Mesendoderm (in vitro differentiated cells): ENCODE measurements at regions not wholly inside any gene's neighbourhood (a gene's known extent, or its start where the extent isn't known, plus 50 kb on each side); places are given as distances from the start of the nearest gene placed in this dataset.

Experiments used
- DNase-seq: peaks from one replicate; pipeline ENCODE4 v3.0.0; 2013
- H2AK5ac ChIP-seq: 2 replicates; pipeline ENCODE4 v1.6.1; 2013; ENCODE audit warnings: low read length, inconsistent platforms
- H2BK120ac ChIP-seq: 2 replicates; pipeline ENCODE4 v1.6.1; 2013; ENCODE audit warnings: low read depth, mild to moderate bottlenecking, low read length, moderate library complexity, mixed read lengths
- H2BK15ac ChIP-seq: replicated peaks from 2 replicates; pipeline ENCODE4 v1.6.1; 2013; ENCODE audit warnings: low read depth, mild to moderate bottlenecking, moderate library complexity
- H2BK5ac ChIP-seq: 2 replicates; pipeline ENCODE4 v1.6.1; 2013; ENCODE audit warnings: low read length, inconsistent platforms
- H3K18ac ChIP-seq: 2 replicates; pipeline ENCODE4 v1.6.1; 2013; ENCODE audit warnings: mild to moderate bottlenecking, low read length, mixed read lengths
- H3K23ac ChIP-seq: one replicate; pipeline ENCODE4 v1.6.1; 2013; ENCODE audit warnings: low read length
- H3K27ac ChIP-seq: 2 replicates; pipeline ENCODE4 v1.5.1; 2013; ENCODE audit warnings: low read depth, mild to moderate bottlenecking, inconsistent platforms, low read length, moderate library complexity
- H3K27me3 ChIP-seq: 2 replicates; pipeline ENCODE4 v1.6.1; 2013; ENCODE audit warnings: low read length, control low read depth, mild to moderate bottlenecking, inconsistent platforms; ENCODE audit not compliant: insufficient read depth, poor library complexity
- H3K36me3 ChIP-seq: 2 replicates; pipeline ENCODE4 v1.6.1; 2013; ENCODE audit warnings: low read length, inconsistent platforms; ENCODE audit not compliant: control insufficient read depth, insufficient read depth
- H3K4ac ChIP-seq: one replicate; pipeline ENCODE4 v1.6.1; 2013; ENCODE audit warnings: low read depth, mild to moderate bottlenecking, low read length, moderate library complexity
- H3K4me1 ChIP-seq: 2 replicates; pipeline ENCODE4 v1.6.1; 2013; ENCODE audit warnings: low read depth, low read length, inconsistent platforms; ENCODE audit not compliant: control insufficient read depth
- H3K4me2 ChIP-seq: 2 replicates; pipeline ENCODE4 v1.6.1; 2013; ENCODE audit warnings: low read length
- H3K4me3 ChIP-seq: 2 replicates; pipeline ENCODE4 v1.5.1; 2013; ENCODE audit warnings: mild to moderate bottlenecking, low read length
- H3K56ac ChIP-seq: one replicate; pipeline ENCODE4 v1.6.1; 2013; ENCODE audit warnings: low read length
- H3K79me1 ChIP-seq: 2 replicates; pipeline ENCODE4 v1.6.1; 2013; ENCODE audit warnings: low read length, inconsistent platforms
- H3K79me2 ChIP-seq: 2 replicates; pipeline ENCODE4 v1.6.1; 2013; ENCODE audit warnings: mild to moderate bottlenecking, low read length; ENCODE audit not compliant: control insufficient read depth, insufficient read depth
- H3K9ac ChIP-seq: 2 replicates; pipeline ENCODE4 v1.6.1; 2013; ENCODE audit warnings: low read length, inconsistent platforms
- H4K5ac ChIP-seq: one replicate; pipeline ENCODE4 v1.6.1; 2013; ENCODE audit warnings: low read length
- H4K8ac ChIP-seq: one replicate; pipeline ENCODE4 v1.6.1; 2013; ENCODE audit warnings: low read depth, mild to moderate bottlenecking, control low read depth, low read length, moderate library complexity
- WGBS: extraction: QIAGEN DNeasy Blood & Tissue Kit; methylation state at CpG from one replicate; pipeline ENCODE4 v1.1.7; 2013; ENCODE audit warnings: low lambda C conversion rate, missing lambda C conversion rate; ENCODE audit not compliant: insufficient coverage; ENCODE audit errors: extremely low coverage; 5-methylcytosine and 5-hydroxymethylcytosine counted together

GRCh38 chr4:116847616-116848015, 237.8 kb downstream of the TRAM1L1 start:
- no peak overlapping the region for H3K4me3 ChIP-seq

DNA sequence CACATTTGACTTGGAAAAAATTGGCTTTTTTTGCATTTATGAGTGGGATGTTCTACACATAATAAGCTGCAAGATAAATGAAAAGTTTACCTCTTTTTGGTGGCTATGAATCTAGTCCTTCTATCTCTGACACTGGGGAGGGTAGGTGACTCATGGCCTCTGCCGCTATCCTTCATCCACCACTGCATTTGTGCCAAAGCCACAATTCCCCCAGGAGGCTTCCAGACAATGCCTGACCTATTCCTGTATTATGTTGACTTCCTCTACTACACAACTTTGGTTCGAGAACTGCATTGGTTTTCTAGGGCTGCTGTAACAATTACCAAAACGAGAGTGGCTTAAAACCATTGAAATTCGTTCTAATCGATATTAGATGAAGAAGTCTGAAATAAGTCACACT, 245.6 kb downstream of the TRAM1L1 start:
- H3K79me2 ChIP-seq, result no peaks in the 10 kb centered on the region
- no peaks in the 10 kb centered on the region for H3K36me3 ChIP-seq
- H3K23ac ChIP-seq, result no peak overlapping the region
- no peak overlapping the region for H2BK5ac ChIP-seq
- H3K18ac ChIP-seq, result no peak overlapping the region
- no peaks in the 10 kb centered on the region for H3K27me3 ChIP-seq
- H3K79me1 ChIP-seq, result no peaks in the 10 kb centered on the region
- no peak overlapping the region for H3K4ac ChIP-seq
- H3K4me1 ChIP-seq, result peaks cover 3% of the 10 kb centered on the region
- H4K5ac ChIP-seq, result no peak overlapping the region
- H3K9ac ChIP-seq, result no peak overlapping the region
- H4K8ac ChIP-seq, result no peak overlapping the region
- WGBS, result no CpG with 5 or more reads among the region's 5 CpGs
- H3K4me2 ChIP-seq, result no peak overlapping the region
- H3K27ac ChIP-seq, result no peak overlapping the region
- no peak overlapping the region for H2AK5ac ChIP-seq
- H2BK120ac ChIP-seq, result no peak overlapping the region
- no peak overlapping the region for H2BK15ac ChIP-seq
- DNase-seq, result no peak
- H3K4me3 ChIP-seq, result no peak overlapping the region
- H3K56ac ChIP-seq, result no peak overlapping the region

More at GRCh38 chr4:116847616-116848015, 237.8 kb downstream of the TRAM1L1 start:
- DNase-seq, result no peak
- Histone ChIP-seq H4K8ac (no peak overlapping the region), H2BK15ac (no peak overlapping the region), H2BK5ac (no peak overlapping the region), H2AK5ac (no peak overlapping the region), H4K5ac (no peak overlapping the region), H3K4me2 (no peak overlapping the region), H2BK120ac (no peak overlapping the region), H3K27me3 (no peaks in the 10 kb centered on the region), H3K18ac (no peak overlapping the region), H3K27ac (no peak overlapping the region), H3K23ac (no peak overlapping the region), H3K56ac (no peak overlapping the region), H3K9ac (no peak overlapping the region), H3K79me1 (no peaks in the 10 kb centered on the region), H3K4me1 (no peaks in the 10 kb centered on the region), H3K36me3 (no peaks in the 10 kb centered on the region), H3K4ac (no peak overlapping the region), H3K79me2 (no peaks in the 10 kb centered on the region)
- no CpG with 5 or more reads among the region's 2 CpGs for WGBS

DNA sequence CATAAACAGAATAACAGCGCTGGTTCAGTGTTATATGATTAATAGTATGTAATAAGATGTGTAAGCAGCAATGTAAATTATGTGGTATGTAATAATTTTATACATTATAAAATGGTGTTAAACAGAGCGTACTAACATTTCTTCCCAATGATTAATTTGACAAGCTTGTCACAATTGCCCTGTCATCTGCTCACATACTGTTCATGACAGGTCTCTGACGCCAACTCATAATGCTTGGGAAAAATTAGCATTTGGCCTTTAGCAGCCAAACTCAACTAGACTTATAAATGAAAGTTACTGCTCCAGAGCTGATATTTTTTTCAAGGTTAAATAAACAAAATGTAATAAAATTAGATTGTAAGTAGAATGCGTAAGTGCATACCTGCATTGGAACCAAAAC, 246.8 kb downstream of the TRAM1L1 start:
- Histone ChIP-seq H3K79me1 (no peaks in the 10 kb centered on the region), H3K4ac (no peak overlapping the region), H3K4me1 (peaks cover 3% of the 10 kb centered on the region), H2BK120ac (no peak overlapping the region), H4K5ac (no peak overlapping the region), H3K9ac (no peak overlapping the region), H2BK5ac (no peak overlapping the region), H3K23ac (no peak overlapping the region), H3K18ac (no peak overlapping the region), H2BK15ac (no peak overlapping the region), H3K36me3 (no peaks in the 10 kb centered on the region), H3K4me2 (no peak overlapping the region), H2AK5ac (no peak overlapping the region), H3K27ac (no peak overlapping the region), H3K79me2 (no peaks in the 10 kb centered on the region), H4K8ac (no peak overlapping the region), H3K27me3 (no peaks in the 10 kb centered on the region), H3K56ac (no peak overlapping the region), H3K4me3 (no peak overlapping the region)
- WGBS, result 100% methylated on average over 1 of the region's 4 CpGs
- no peak for DNase-seq

GRCh38 chr4:116829187-116829586, 256.2 kb downstream of the TRAM1L1 start:
- H4K5ac ChIP-seq, result no peak overlapping the region
- H3K36me3 ChIP-seq, result no peaks in the 10 kb centered on the region
- H3K4me3 ChIP-seq, result no peak overlapping the region
- no peaks in the 10 kb centered on the region for H3K79me1 ChIP-seq
- no peak overlapping the region for H2BK120ac ChIP-seq
- H3K9ac ChIP-seq, result no peak overlapping the region
- no peak overlapping the region for H3K56ac ChIP-seq
- no peak overlapping the region for H2BK15ac ChIP-seq
- H3K27ac ChIP-seq, result no peak overlapping the region
- no peak for DNase-seq
- H3K4me2 ChIP-seq, result no peak overlapping the region
- WGBS, result no CpG with 5 or more reads among the region's 5 CpGs
- no peaks in the 10 kb centered on the region for H3K79me2 ChIP-seq
- no peak overlapping the region for H4K8ac ChIP-seq
- no peak overlapping the region for H2AK5ac ChIP-seq
- H3K18ac ChIP-seq, result no peak overlapping the region
- no peak overlapping the region for H3K4ac ChIP-seq
- H3K4me1 ChIP-seq, result no peaks in the 10 kb centered on the region
- H3K27me3 ChIP-seq, result no peaks in the 10 kb centered on the region
- H3K23ac ChIP-seq, result no peak overlapping the region
- H2BK5ac ChIP-seq, result no peak overlapping the region

GRCh38 chr4:116824172-116824571, 261.2 kb downstream of the TRAM1L1 start:
- H3K18ac ChIP-seq, result no peak overlapping the region
- H4K5ac ChIP-seq, result no peak overlapping the region
- no peak overlapping the region for H3K4me2 ChIP-seq
- H3K4me3 ChIP-seq, result no peak overlapping the region
- DNase-seq, result no peak
- H2AK5ac ChIP-seq, result no peak overlapping the region
- no peaks in the 10 kb centered on the region for H3K36me3 ChIP-seq
- no peaks in the 10 kb centered on the region for H3K79me1 ChIP-seq
- no peaks in the 10 kb centered on the region for H3K4me1 ChIP-seq
- no peak overlapping the region for H4K8ac ChIP-seq
- H3K79me2 ChIP-seq, result no peaks in the 10 kb centered on the region
- H3K9ac ChIP-seq, result no peak overlapping the region
- no peak overlapping the region for H2BK15ac ChIP-seq
- H3K56ac ChIP-seq, result no peak overlapping the region
- H3K4ac ChIP-seq, result no peak overlapping the region
- no peaks in the 10 kb centered on the region for H3K27me3 ChIP-seq
- H3K27ac ChIP-seq, result no peak overlapping the region
- H2BK5ac ChIP-seq, result no peak overlapping the region
- no peak overlapping the region for H2BK120ac ChIP-seq
- no peak overlapping the region for H3K23ac ChIP-seq
- no CpG with 5 or more reads among the region's 2 CpGs for WGBS

DNA sequence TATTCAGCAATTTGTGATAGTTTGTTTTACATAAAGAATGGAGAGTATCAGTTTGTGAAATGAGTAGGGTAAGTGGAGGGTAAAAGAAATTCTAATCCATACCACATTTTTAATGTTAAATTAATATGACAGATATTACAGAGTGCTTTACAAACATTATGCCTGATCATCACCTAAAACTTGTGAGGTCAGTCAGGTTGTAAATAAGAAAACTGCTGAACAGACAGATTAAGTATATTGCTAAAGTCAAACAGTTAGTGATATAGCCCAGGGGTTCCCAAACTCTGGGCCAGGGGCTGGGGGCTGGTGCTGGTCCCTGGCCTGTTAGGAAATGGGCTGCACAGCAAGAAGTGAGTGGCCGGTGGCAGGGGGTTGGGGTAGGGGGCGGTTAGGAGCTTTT, 273.6 kb downstream of the TRAM1L1 start:
- Histone ChIP-seq H3K4me1 (no peaks in the 10 kb centered on the region), H3K23ac (no peak overlapping the region), H3K18ac (no peak overlapping the region), H3K4me3 (no peak overlapping the region), H2BK120ac (no peak overlapping the region), H3K36me3 (no peaks in the 10 kb centered on the region), H3K56ac (no peak overlapping the region), H3K4me2 (no peak overlapping the region), H2BK15ac (no peak overlapping the region), H3K9ac (no peak overlapping the region), H3K4ac (no peak overlapping the region), H3K79me2 (no peaks in the 10 kb centered on the region), H4K8ac (no peak overlapping the region), H3K27ac (no peak overlapping the region), H3K79me1 (no peaks in the 10 kb centered on the region), H2AK5ac (no peak overlapping the region), H4K5ac (no peak overlapping the region), H2BK5ac (no peak overlapping the region), H3K27me3 (no peaks in the 10 kb centered on the region)
- no CpG with 5 or more reads among the region's 2 CpGs for WGBS
- DNase-seq, result no peak
